Mesendoderm (in vitro differentiated cells): ENCODE measurements at regions not wholly inside any gene's neighbourhood (a gene's known extent, or its start where the extent isn't known, plus 50 kb on each side); places are given as distances from the start of the nearest gene placed in this dataset.
"Not testable (repeated sequence)": the region's sequence is repeated elsewhere in the genome, so short reads cannot be mapped to it uniquely, and the experiment has no call there.

ENCODE experiments used
- DNase-seq: peaks from one replicate; pipeline ENCODE4 v3.0.0; 2013
- H2AK5ac ChIP-seq: 2 replicates; pipeline ENCODE4 v1.6.1; 2013; ENCODE audit warnings: low read length, inconsistent platforms
- H2BK120ac ChIP-seq: 2 replicates; pipeline ENCODE4 v1.6.1; 2013; ENCODE audit warnings: low read depth, mild to moderate bottlenecking, low read length, moderate library complexity, mixed read lengths
- H2BK15ac ChIP-seq: replicated peaks from 2 replicates; pipeline ENCODE4 v1.6.1; 2013; ENCODE audit warnings: low read depth, mild to moderate bottlenecking, moderate library complexity
- H2BK5ac ChIP-seq: 2 replicates; pipeline ENCODE4 v1.6.1; 2013; ENCODE audit warnings: low read length, inconsistent platforms
- H3K18ac ChIP-seq: 2 replicates; pipeline ENCODE4 v1.6.1; 2013; ENCODE audit warnings: mild to moderate bottlenecking, low read length, mixed read lengths
- H3K23ac ChIP-seq: one replicate; pipeline ENCODE4 v1.6.1; 2013; ENCODE audit warnings: low read length
- H3K27ac ChIP-seq: 2 replicates; pipeline ENCODE4 v1.5.1; 2013; ENCODE audit warnings: low read depth, mild to moderate bottlenecking, inconsistent platforms, low read length, moderate library complexity
- H3K27me3 ChIP-seq: 2 replicates; pipeline ENCODE4 v1.6.1; 2013; ENCODE audit warnings: low read length, control low read depth, mild to moderate bottlenecking, inconsistent platforms; ENCODE audit not compliant: insufficient read depth, poor library complexity
- H3K36me3 ChIP-seq: 2 replicates; pipeline ENCODE4 v1.6.1; 2013; ENCODE audit warnings: low read length, inconsistent platforms; ENCODE audit not compliant: control insufficient read depth, insufficient read depth
- H3K4ac ChIP-seq: one replicate; pipeline ENCODE4 v1.6.1; 2013; ENCODE audit warnings: low read depth, mild to moderate bottlenecking, low read length, moderate library complexity
- H3K4me1 ChIP-seq: 2 replicates; pipeline ENCODE4 v1.6.1; 2013; ENCODE audit warnings: low read depth, low read length, inconsistent platforms; ENCODE audit not compliant: control insufficient read depth
- H3K4me2 ChIP-seq: 2 replicates; pipeline ENCODE4 v1.6.1; 2013; ENCODE audit warnings: low read length
- H3K4me3 ChIP-seq: 2 replicates; pipeline ENCODE4 v1.5.1; 2013; ENCODE audit warnings: mild to moderate bottlenecking, low read length
- H3K56ac ChIP-seq: one replicate; pipeline ENCODE4 v1.6.1; 2013; ENCODE audit warnings: low read length
- H3K79me1 ChIP-seq: 2 replicates; pipeline ENCODE4 v1.6.1; 2013; ENCODE audit warnings: low read length, inconsistent platforms
- H3K79me2 ChIP-seq: 2 replicates; pipeline ENCODE4 v1.6.1; 2013; ENCODE audit warnings: mild to moderate bottlenecking, low read length; ENCODE audit not compliant: control insufficient read depth, insufficient read depth
- H3K9ac ChIP-seq: 2 replicates; pipeline ENCODE4 v1.6.1; 2013; ENCODE audit warnings: low read length, inconsistent platforms
- H4K5ac ChIP-seq: one replicate; pipeline ENCODE4 v1.6.1; 2013; ENCODE audit warnings: low read length
- H4K8ac ChIP-seq: one replicate; pipeline ENCODE4 v1.6.1; 2013; ENCODE audit warnings: low read depth, mild to moderate bottlenecking, control low read depth, low read length, moderate library complexity
- WGBS: extraction: QIAGEN DNeasy Blood & Tissue Kit; methylation state at CpG from one replicate; pipeline ENCODE4 v1.1.7; 2013; ENCODE audit warnings: low lambda C conversion rate, missing lambda C conversion rate; ENCODE audit not compliant: insufficient coverage; ENCODE audit errors: extremely low coverage; 5-methylcytosine and 5-hydroxymethylcytosine counted together

DNA sequence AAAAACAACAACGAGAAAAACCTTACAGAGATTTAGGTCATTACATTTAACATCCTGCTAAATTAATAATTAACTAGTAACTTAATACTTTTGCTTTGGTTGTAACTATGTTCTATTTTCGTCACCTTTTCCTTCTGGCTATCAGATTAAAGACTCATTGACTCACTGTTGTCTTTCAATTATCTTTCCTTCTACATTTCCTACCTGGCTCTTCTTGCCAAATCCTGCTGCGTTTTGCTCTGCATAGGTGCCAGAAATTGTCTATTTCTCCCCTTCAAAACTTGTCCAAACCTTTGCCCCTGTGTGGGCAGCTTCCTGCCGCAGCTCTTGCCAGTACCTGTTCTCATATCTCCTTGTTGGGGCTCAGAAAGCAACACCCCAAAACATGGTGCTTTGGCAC, 235.5 kb upstream of the ZNF608 start:
- Histone ChIP-seq H2BK5ac (peak overlapping the region; percentile 52), H3K27ac (no peak overlapping the region), H3K56ac (peak overlapping the region; percentile 34), H4K5ac (no peak overlapping the region), H3K4me2 (no peak overlapping the region), H3K4me3 (no peak overlapping the region), H3K9ac (no peak overlapping the region), H2AK5ac (no peak overlapping the region), H3K79me2 (no peaks in the 10 kb centered on the region), H2BK15ac (peak overlapping the region; percentile 23), H3K4ac (peak overlapping the region; percentile 60), H3K27me3 (no peaks in the 10 kb centered on the region), H3K18ac (peak overlapping the region; percentile 92), H2BK120ac (no peak overlapping the region), H3K4me1 (peaks cover 2% of the 10 kb centered on the region), H3K36me3 (no peaks in the 10 kb centered on the region), H3K79me1 (no peaks in the 10 kb centered on the region), H4K8ac (no peak overlapping the region), H3K23ac (no peak overlapping the region)
- WGBS = no CpG with 5 or more reads among the region's 4 CpGs
- no peak for DNase-seq

DNA sequence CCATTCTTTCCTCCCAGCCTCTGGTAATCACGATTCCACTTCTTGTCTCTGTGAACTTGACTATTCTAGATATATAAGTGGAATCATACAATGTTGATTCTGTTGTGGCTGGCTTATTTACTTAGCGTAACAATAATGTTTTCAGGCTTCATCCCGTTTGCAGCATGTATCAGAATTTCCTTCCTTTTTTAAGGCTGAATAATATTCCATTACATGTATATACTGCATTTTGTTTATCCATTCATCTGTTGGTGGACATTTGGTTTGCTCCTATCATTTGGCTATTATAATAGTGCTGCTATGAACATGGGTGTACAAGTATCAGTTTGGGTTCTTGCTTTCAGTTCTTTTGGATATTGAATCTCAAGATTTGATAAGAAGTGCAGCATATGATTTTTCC, 239.7 kb upstream of the ZNF608 start:
- no peaks in the 10 kb centered on the region for H3K79me1 ChIP-seq
- H2BK120ac ChIP-seq = no peak overlapping the region
- no peak overlapping the region for H2AK5ac ChIP-seq
- H3K36me3 ChIP-seq = no peaks in the 10 kb centered on the region
- no peak overlapping the region for H3K23ac ChIP-seq
- H4K5ac ChIP-seq = no peak overlapping the region
- no peak for DNase-seq
- H3K4me1 ChIP-seq = no peaks in the 10 kb centered on the region
- H3K18ac ChIP-seq = no peak overlapping the region
- no peak overlapping the region for H3K4me3 ChIP-seq
- H3K9ac ChIP-seq = no peak overlapping the region
- WGBS = 100% methylated on average over 1 of the region's 3 CpGs
- no peaks in the 10 kb centered on the region for H3K79me2 ChIP-seq
- no peaks in the 10 kb centered on the region for H3K27me3 ChIP-seq
- no peak overlapping the region for H2BK5ac ChIP-seq
- no peak overlapping the region for H3K56ac ChIP-seq
- H3K4ac ChIP-seq = no peak overlapping the region
- H2BK15ac ChIP-seq = no peak overlapping the region
- no peak overlapping the region for H4K8ac ChIP-seq
- H3K4me2 ChIP-seq = no peak overlapping the region
- no peak overlapping the region for H3K27ac ChIP-seq

- H3K18ac ChIP-seq = no peak overlapping the region
- H3K9ac ChIP-seq = no peak overlapping the region
- H3K56ac ChIP-seq = no peak overlapping the region
- no peak overlapping the region for H2BK15ac ChIP-seq
- no peak overlapping the region for H2BK5ac ChIP-seq
- no CpG with 5 or more reads among the region's 3 CpGs for WGBS
- no peak overlapping the region for H3K27ac ChIP-seq
- no peak overlapping the region for H2BK120ac ChIP-seq
- H4K5ac ChIP-seq = no peak overlapping the region
- H3K79me1 ChIP-seq = no peaks in the 10 kb centered on the region
- no peak overlapping the region for H3K4me2 ChIP-seq
- no peak for DNase-seq
- no peaks in the 10 kb centered on the region for H3K36me3 ChIP-seq
- no peaks in the 10 kb centered on the region for H3K79me2 ChIP-seq
- H3K27me3 ChIP-seq = no peaks in the 10 kb centered on the region
- no peak overlapping the region for H4K8ac ChIP-seq
- H2AK5ac ChIP-seq = no peak overlapping the region
- H3K23ac ChIP-seq = no peak overlapping the region
- no peaks in the 10 kb centered on the region for H3K4me1 ChIP-seq
- no peak overlapping the region for H3K4ac ChIP-seq
- H3K4me3 ChIP-seq = no peak overlapping the region
Observed at GRCh38 chr5:124986667-124987066, 240.2 kb upstream of the ZNF608 start.

GRCh38 chr5:124987786-124988185, 241.3 kb upstream of the ZNF608 start:
- not testable (repeated sequence) for H3K27me3 ChIP-seq, H3K56ac ChIP-seq, H3K4me1 ChIP-seq

GRCh38 chr5:124990723-124991122, 244.3 kb upstream of the ZNF608 start:
- DNase-seq = no peak
- no CpG with 5 or more reads among the region's 2 CpGs for WGBS
- Histone ChIP-seq H3K79me2 (no peaks in the 10 kb centered on the region), H3K18ac (no peak overlapping the region), H3K4me2 (no peak overlapping the region), H3K9ac (no peak overlapping the region), H3K4me1 (no peaks in the 10 kb centered on the region), H3K27ac (no peak overlapping the region), H4K5ac (no peak overlapping the region), H2BK5ac (no peak overlapping the region), H2BK15ac (no peak overlapping the region), H3K23ac (no peak overlapping the region), H3K4ac (no peak overlapping the region), H3K4me3 (no peak overlapping the region), H4K8ac (no peak overlapping the region), H3K27me3 (no peaks in the 10 kb centered on the region), H3K36me3 (no peaks in the 10 kb centered on the region), H2AK5ac (no peak overlapping the region), H3K79me1 (no peaks in the 10 kb centered on the region), H2BK120ac (no peak overlapping the region), H3K56ac (no peak overlapping the region)

More at GRCh38 chr5:124987786-124988185, 241.3 kb upstream of the ZNF608 start:
- not testable (repeated sequence) for H3K4me2 ChIP-seq, H3K36me3 ChIP-seq, H3K23ac ChIP-seq, H4K5ac ChIP-seq, DNase-seq, H3K9ac ChIP-seq, H2BK5ac ChIP-seq, H4K8ac ChIP-seq, H3K27ac ChIP-seq, H3K79me1 ChIP-seq, H3K4ac ChIP-seq, H3K18ac ChIP-seq, H3K4me3 ChIP-seq, H2AK5ac ChIP-seq, H2BK120ac ChIP-seq, H3K79me2 ChIP-seq, H2BK15ac ChIP-seq
- WGBS = no CpG with 5 or more reads among the region's 3 CpGs

DNA sequence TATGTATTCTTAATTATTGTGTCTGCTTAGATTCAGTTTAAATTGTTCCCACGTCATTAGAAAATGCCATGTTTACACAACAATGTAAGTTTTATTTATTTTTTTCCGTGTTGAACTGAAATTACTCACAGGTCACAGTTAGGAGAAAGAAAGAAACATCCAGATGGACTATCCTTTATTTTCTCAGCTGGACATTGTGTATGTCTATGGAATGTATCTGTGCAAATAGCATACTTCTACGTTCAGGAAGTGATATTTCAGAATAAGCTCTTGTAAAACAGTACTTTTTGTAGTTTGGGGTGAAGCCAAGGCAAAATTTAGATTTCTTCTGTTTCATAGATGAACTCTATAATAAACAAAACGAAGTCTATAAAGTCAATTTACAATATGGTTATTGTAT, 249.0 kb upstream of the ZNF608 start:
- H3K79me2 ChIP-seq = no peaks in the 10 kb centered on the region
- H3K79me1 ChIP-seq = no peaks in the 10 kb centered on the region
- H2BK5ac ChIP-seq = no peak overlapping the region
- WGBS = no CpG with 5 or more reads among the region's 4 CpGs
- no peak overlapping the region for H3K9ac ChIP-seq
- no peak for DNase-seq
- H3K4ac ChIP-seq = no peak overlapping the region
- H4K5ac ChIP-seq = no peak overlapping the region
- H3K23ac ChIP-seq = no peak overlapping the region
- no peak overlapping the region for H3K4me3 ChIP-seq
- no peaks in the 10 kb centered on the region for H3K27me3 ChIP-seq
- no peak overlapping the region for H2AK5ac ChIP-seq
- H4K8ac ChIP-seq = no peak overlapping the region
- peaks cover 4% of the 10 kb centered on the region for H3K4me1 ChIP-seq
- no peaks in the 10 kb centered on the region for H3K36me3 ChIP-seq
- no peak overlapping the region for H2BK120ac ChIP-seq
- H3K27ac ChIP-seq = no peak overlapping the region
- no peak overlapping the region for H3K4me2 ChIP-seq
- no peak overlapping the region for H3K18ac ChIP-seq
- H3K56ac ChIP-seq = no peak overlapping the region
- no peak overlapping the region for H2BK15ac ChIP-seq
